Cardiac muscle cell (in vitro differentiated cells and primary cell): ENCODE measurements at regions not wholly inside any gene's neighbourhood (a gene's known extent, or its start where the extent isn't known, plus 50 kb on each side); places are given as distances from the start of the nearest gene placed in this dataset.
"Not testable (repeated sequence)": the region's sequence is repeated elsewhere in the genome, so short reads cannot be mapped to it uniquely, and the experiment has no call there.

Experiments
- DNase-seq, 2 donors: peaks; one replicate each; pipeline versions ENCODE4 v3.0.0 to v3.0.0-alpha.2; 2010 to 2017; ENCODE audit warnings: low read depth in 1 of 2, low spot score in 1 of 2
- H3K27ac ChIP-seq: fragments of 200-600 bp; sonication (generic); 2 replicates; pipeline ENCODE4 v1.5.1; 2016
- H3K27me3 ChIP-seq: fragments of 200-600 bp; sonication (generic); 2 replicates; pipeline ENCODE4 v1.6.0; 2016; ENCODE audit warnings: control low read depth
- H3K36me3 ChIP-seq: fragments of 200-600 bp; sonication (generic); 2 replicates; pipeline ENCODE4 v1.5.1; 2016; ENCODE audit warnings: control low read depth
- H3K4me1 ChIP-seq: fragments of 200-600 bp; sonication (generic); 2 replicates; pipeline ENCODE4 v1.8.1; 2017; ENCODE audit warnings: low read depth, mild to moderate bottlenecking, mixed run types
- H3K4me3 ChIP-seq: fragments of 200-600 bp; sonication (generic); 2 replicates; pipeline ENCODE4 v1.5.1; 2016; ENCODE audit warnings: mild to moderate bottlenecking
- H3K9me3 ChIP-seq: fragments of 200-600 bp; sonication (generic); 2 replicates; pipeline ENCODE4 v1.5.1; 2017; ENCODE audit warnings: low read depth, mild to moderate bottlenecking, control low read depth
- CTCF ChIP-seq: IDR thresholded peaks from 2 replicates; pipeline ENCODE4 v1.5.1; 2012; ENCODE audit warnings: low read depth, mild to moderate bottlenecking, low read length

GRCh38 chr4:135900956-135901355 is 1631.3 kb downstream of the PCDH18 start:
- TF ChIP-seq CTCF: no peak
- no peak overlapping the region for H3K27ac ChIP-seq
- H3K27me3 ChIP-seq: no peaks in the 10 kb centered on the region
- H3K4me1 ChIP-seq: no peaks in the 10 kb centered on the region
- no peaks in the 10 kb centered on the region for H3K36me3 ChIP-seq
- H3K4me3 ChIP-seq: no peak overlapping the region
- no peaks in the 10 kb centered on the region for H3K9me3 ChIP-seq
- DNase-seq: no peak

GRCh38 chr4:135864304-135864703 is 1662.7 kb upstream of the PABPC4L start:
- not testable (repeated sequence) for H3K27ac ChIP-seq, H3K9me3 ChIP-seq, H3K27me3 ChIP-seq, H3K36me3 ChIP-seq, H3K4me1 ChIP-seq, H3K4me3 ChIP-seq
- TF ChIP-seq CTCF: peak; percentile 7
- DNase-seq: peak; percentile 2 to 47

- DNase-seq: no peak
- H3K4me3 ChIP-seq: no peak overlapping the region
- H3K4me1 ChIP-seq: no peaks in the 10 kb centered on the region
- no peak overlapping the region for H3K27ac ChIP-seq
- H3K27me3 ChIP-seq: no peaks in the 10 kb centered on the region
- H3K36me3 ChIP-seq: no peaks in the 10 kb centered on the region
- H3K9me3 ChIP-seq: no peaks in the 10 kb centered on the region
- TF ChIP-seq CTCF: no peak
Observed at GRCh38 chr4:135840781-135841180, 1639.2 kb upstream of the PABPC4L start.

- H3K36me3 ChIP-seq: no peaks in the 10 kb centered on the region
- TF ChIP-seq CTCF: no peak
- H3K4me1 ChIP-seq: no peaks in the 10 kb centered on the region
- H3K9me3 ChIP-seq: no peaks in the 10 kb centered on the region
- no peak for DNase-seq
- H3K27ac ChIP-seq: no peak overlapping the region
- H3K27me3 ChIP-seq: no peaks in the 10 kb centered on the region
- H3K4me3 ChIP-seq: no peak overlapping the region
Observed at GRCh38 chr4:135839712-135840111, 1638.1 kb upstream of the PABPC4L start.

GRCh38 chr4:135838889-135839288 is 1637.3 kb upstream of the PABPC4L start:
- TF ChIP-seq CTCF: no peak
- Histone ChIP-seq H3K4me1 (no peaks in the 10 kb centered on the region), H3K27me3 (no peaks in the 10 kb centered on the region), H3K4me3 (no peak overlapping the region), H3K36me3 (no peaks in the 10 kb centered on the region), H3K9me3 (no peaks in the 10 kb centered on the region), H3K27ac (no peak overlapping the region)
- no peak for DNase-seq

GRCh38 chr4:135834471-135834870 is 1632.9 kb upstream of the PABPC4L start:
- H3K27me3 ChIP-seq: no peaks in the 10 kb centered on the region
- H3K4me3 ChIP-seq: no peak overlapping the region
- H3K36me3 ChIP-seq: no peaks in the 10 kb centered on the region
- H3K27ac ChIP-seq: no peak overlapping the region
- TF ChIP-seq CTCF: no peak
- DNase-seq: no peak
- H3K4me1 ChIP-seq: no peaks in the 10 kb centered on the region
- no peaks in the 10 kb centered on the region for H3K9me3 ChIP-seq
